Upper lobe of right lung (tissue), 1 donor: ENCODE measurements at regions not wholly inside any gene's neighbourhood (a gene's known extent, or its start where the extent isn't known, plus 50 kb on each side); places are given as distances from the start of the nearest gene placed in this dataset.

ENCODE experiments used
- ATAC-seq: fragments of 200-7000 bp; cut with Tn5 transposase; one replicate; pipeline ENCODE4 v1.9.1; 2020; ENCODE audit warnings: mild to moderate bottlenecking, moderate library complexity
- DNase-seq: peaks from one replicate; pipeline ENCODE4 v3.0.0-alpha.2; 2020
- H3K27ac ChIP-seq: fragments of 200-600 bp; one replicate; pipeline ENCODE4 v1.8.0; 2022
- H3K27me3 ChIP-seq: fragments of 200-600 bp; one replicate; pipeline ENCODE4 v1.8.0; 2022; ENCODE audit warnings: mild to moderate bottlenecking
- H3K36me3 ChIP-seq: fragments of 200-600 bp; one replicate; pipeline ENCODE4 v1.8.0; 2022
- H3K4me1 ChIP-seq: fragments of 200-600 bp; one replicate; pipeline ENCODE4 v1.8.0; 2022
- H3K4me3 ChIP-seq: fragments of 200-600 bp; one replicate; pipeline ENCODE4 v1.8.0; 2022; ENCODE audit warnings: mild to moderate bottlenecking
- H3K9me3 ChIP-seq: fragments of 200-600 bp; one replicate; pipeline ENCODE4 v1.8.0; 2022
- CTCF ChIP-seq: fragments of 200-600 bp; IDR thresholded peaks from one replicate; pipeline ENCODE4 v1.8.0; 2022; ENCODE audit warnings: antibody characterized with exemption
- intact Hi-C: fragments of 100-400 bp; cut with DNase I; formaldehyde crosslinking; loops from one replicate; pipeline ENCODE4 v1.11.0; 2022
- donor health status: DM: no; HTN: yes; CAD: no; lungs with severe emphysema.

GRCh38 chr2:217459016-217459415, 543.8 kb downstream of the TNS1 start:
- ATAC-seq, result no peak

GRCh38 chr2:217456016-217456415, 546.8 kb downstream of the TNS1 start:
- Histone ChIP-seq H3K4me3 (no peak overlapping the region), H3K36me3 (no peaks in the 10 kb centered on the region), H3K27ac (no peak overlapping the region), H3K27me3 (no peaks in the 10 kb centered on the region), H3K4me1 (no peaks in the 10 kb centered on the region), H3K9me3 (no peaks in the 10 kb centered on the region)
- ATAC-seq (no peak), DNase-seq (no peak)
- no peak for TF ChIP-seq CTCF
- intact Hi-C loops, result no loop called here

More at GRCh38 chr2:217459016-217459415, 543.8 kb downstream of the TNS1 start:
- intact Hi-C loops, result no loop called here
- Histone ChIP-seq H3K36me3 (no peaks in the 10 kb centered on the region), H3K27me3 (no peaks in the 10 kb centered on the region), H3K9me3 (no peaks in the 10 kb centered on the region), H3K4me3 (no peak overlapping the region), H3K4me1 (no peaks in the 10 kb centered on the region), H3K27ac (no peak overlapping the region)
- no peak for TF ChIP-seq CTCF
- DNase-seq, result no peak

- H3K9me3 ChIP-seq, result no peaks in the 10 kb centered on the region
- no peaks in the 10 kb centered on the region for H3K27me3 ChIP-seq
- no peak overlapping the region for H3K27ac ChIP-seq
- H3K4me3 ChIP-seq, result no peak overlapping the region
- H3K36me3 ChIP-seq, result no peaks in the 10 kb centered on the region
- intact Hi-C loops, result no loop called here
- ATAC-seq, result no peak
- H3K4me1 ChIP-seq, result no peaks in the 10 kb centered on the region
- DNase-seq, result no peak
- TF ChIP-seq CTCF, result no peak
Observed at GRCh38 chr2:217452928-217453327, 549.9 kb downstream of the TNS1 start.

- no peaks in the 10 kb centered on the region for H3K9me3 ChIP-seq
- no peaks in the 10 kb centered on the region for H3K36me3 ChIP-seq
- no peaks in the 10 kb centered on the region for H3K4me1 ChIP-seq
- no peak overlapping the region for H3K4me3 ChIP-seq
- TF ChIP-seq CTCF, result no peak
- no peak for DNase-seq
- H3K27ac ChIP-seq, result no peak overlapping the region
- ATAC-seq, result no peak
- intact Hi-C loops, result no loop called here
- H3K27me3 ChIP-seq, result no peaks in the 10 kb centered on the region
Observed at GRCh38 chr2:217451666-217452065, 551.1 kb downstream of the TNS1 start.

GRCh38 chr2:217449444-217449843, 553.4 kb downstream of the TNS1 start:
- Histone ChIP-seq H3K4me3 (no peak overlapping the region), H3K4me1 (no peaks in the 10 kb centered on the region), H3K27ac (no peak overlapping the region), H3K36me3 (no peaks in the 10 kb centered on the region), H3K9me3 (no peaks in the 10 kb centered on the region), H3K27me3 (no peaks in the 10 kb centered on the region)
- intact Hi-C loops, result no loop called here
- DNase-seq, result no peak
- no peak for TF ChIP-seq CTCF
- no peak for ATAC-seq

- TF ChIP-seq CTCF, result no peak
- Histone ChIP-seq H3K9me3 (no peaks in the 10 kb centered on the region), H3K27me3 (no peaks in the 10 kb centered on the region), H3K36me3 (no peaks in the 10 kb centered on the region), H3K27ac (no peak overlapping the region), H3K4me1 (no peaks in the 10 kb centered on the region), H3K4me3 (no peak overlapping the region)
- ATAC-seq (no peak), DNase-seq (no peak)
- intact Hi-C loops, result no loop called here
Observed at GRCh38 chr2:217448860-217449259, 553.9 kb downstream of the TNS1 start.
